Parathyroid adenoma (tissue), 2 donors: ENCODE measurements at regions not wholly inside any gene's neighbourhood (a gene's known extent, or its start where the extent isn't known, plus 50 kb on each side); places are given as distances from the start of the nearest gene placed in this dataset.

Experiments used
- H2AFZ ChIP-seq: fragments of 300-600 bp; sonication (generic); one replicate; pipeline ENCODE4 v1.7.0; 2017; ENCODE audit warnings: antibody characterized with exemption, mild to moderate bottlenecking
- H3K27ac ChIP-seq: fragments of 300-600 bp; sonication (generic); one replicate; pipeline ENCODE4 v1.7.0; 2017
- H3K27me3 ChIP-seq: fragments of 300-600 bp; sonication (generic); one replicate; pipeline ENCODE4 v1.7.0; 2017; ENCODE audit warnings: low read length; ENCODE audit not compliant: control insufficient read depth, insufficient read depth
- H3K36me3 ChIP-seq: fragments of 300-600 bp; sonication (generic); one replicate; pipeline ENCODE4 v1.7.0; 2017; ENCODE audit warnings: low read length; ENCODE audit not compliant: control insufficient read depth, insufficient read depth
- H3K4me1 ChIP-seq: fragments of 300-600 bp; sonication (generic); one replicate; pipeline ENCODE4 v1.7.0; 2017; ENCODE audit warnings: control low read depth
- H3K4me2 ChIP-seq: fragments of 300-600 bp; sonication (generic); one replicate; pipeline ENCODE4 v1.7.0; 2017; ENCODE audit warnings: low read length
- H3K4me3 ChIP-seq: fragments of 300-600 bp; sonication (generic); one replicate; pipeline ENCODE4 v1.7.0; 2017; ENCODE audit warnings: low read depth, low read length
- H3K79me2 ChIP-seq: fragments of 300-600 bp; sonication (generic); one replicate; pipeline ENCODE4 v1.7.0; 2017; ENCODE audit warnings: control low read depth
- H3K9ac ChIP-seq: fragments of 300-600 bp; sonication (generic); one replicate; pipeline ENCODE4 v1.7.0; 2017; ENCODE audit warnings: mild to moderate bottlenecking
- H3K9me3 ChIP-seq: fragments of 300-600 bp; sonication (generic); one replicate; pipeline ENCODE4 v1.7.0; 2017; ENCODE audit warnings: low read length; ENCODE audit not compliant: control insufficient read depth
- CTCF ChIP-seq: fragments of 300-600 bp; sonication (generic); IDR thresholded peaks from one replicate; pipeline ENCODE4 v1.7.0; 2017; ENCODE audit warnings: antibody characterized with exemption, mild to moderate bottlenecking
- donor health status: primary hyperparathyroidism.

DNA sequence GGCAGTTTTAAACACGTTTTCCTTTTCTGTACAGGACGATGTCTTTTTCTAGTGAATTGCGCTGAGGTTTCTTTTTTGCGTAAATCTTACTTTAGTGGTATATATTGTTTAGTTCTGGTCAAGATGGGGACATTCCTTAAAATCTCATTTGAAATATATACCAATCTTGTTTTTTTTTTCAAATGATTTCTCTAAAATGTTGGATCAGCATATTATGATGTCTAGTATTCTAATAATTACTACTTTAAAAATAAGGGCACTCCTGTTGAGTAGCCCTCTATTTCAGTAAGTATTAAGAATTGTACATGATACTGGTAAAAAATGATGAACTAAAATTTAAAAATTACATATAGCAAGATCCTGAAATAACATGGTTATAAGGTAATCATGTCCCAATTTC lies 224.1 kb upstream of the ARHGAP24 start:
- no peaks in the 10 kb centered on the region for H3K79me2 ChIP-seq
- no peak overlapping the region for H3K4me3 ChIP-seq
- H3K4me1 ChIP-seq = no peaks in the 10 kb centered on the region
- no peaks in the 10 kb centered on the region for H3K27me3 ChIP-seq
- no peak overlapping the region for H3K27ac ChIP-seq
- H3K4me2 ChIP-seq = no peak overlapping the region
- no peak overlapping the region for H2AFZ ChIP-seq
- no peak overlapping the region for H3K9ac ChIP-seq
- peaks cover 3% of the 10 kb centered on the region for H3K9me3 ChIP-seq
- H3K36me3 ChIP-seq = no peaks in the 10 kb centered on the region
- TF ChIP-seq CTCF = no peak

GRCh38 chr4:85257817-85258370 lies 217.1 kb upstream of the ARHGAP24 start:
- Histone ChIP-seq H3K27me3 (no peaks in the 10 kb centered on the region), H3K4me2 (no peak overlapping the region), H3K79me2 (no peaks in the 10 kb centered on the region), H3K4me3 (no peak overlapping the region), H3K4me1 (no peaks in the 10 kb centered on the region), H3K36me3 (no peaks in the 10 kb centered on the region), H3K9me3 (peaks cover 3% of the 10 kb centered on the region), H3K27ac (no peak overlapping the region), H3K9ac (no peak overlapping the region), H2AFZ (no peak overlapping the region)
- TF ChIP-seq CTCF = no peak

DNA sequence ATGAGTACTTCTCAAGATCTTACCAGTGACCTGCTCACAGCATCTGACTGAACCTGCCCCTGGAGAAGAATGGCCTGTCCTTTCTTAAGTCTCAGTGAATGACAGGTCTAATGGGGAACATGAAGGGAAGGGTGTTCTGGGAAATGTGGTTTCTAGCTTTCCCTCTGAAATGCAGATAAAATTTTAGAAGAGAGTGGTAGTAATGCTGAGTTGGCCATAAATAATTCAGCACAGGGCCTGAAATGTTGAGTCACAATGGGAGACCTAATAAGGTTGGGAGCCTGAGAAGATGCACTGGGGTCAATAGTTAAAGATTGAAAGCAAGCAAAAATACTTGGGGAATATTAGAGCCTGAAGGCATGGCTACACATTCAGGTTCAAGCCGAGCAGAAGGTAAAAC lies 214.9 kb upstream of the ARHGAP24 start:
- Histone ChIP-seq H3K9me3 (no peaks in the 10 kb centered on the region), H3K36me3 (no peaks in the 10 kb centered on the region), H3K27me3 (no peaks in the 10 kb centered on the region), H3K4me1 (no peaks in the 10 kb centered on the region), H3K4me2 (no peak overlapping the region), H3K4me3 (no peak overlapping the region), H2AFZ (no peak overlapping the region), H3K9ac (no peak overlapping the region), H3K27ac (no peak overlapping the region), H3K79me2 (no peaks in the 10 kb centered on the region)
- no peak for TF ChIP-seq CTCF

DNA sequence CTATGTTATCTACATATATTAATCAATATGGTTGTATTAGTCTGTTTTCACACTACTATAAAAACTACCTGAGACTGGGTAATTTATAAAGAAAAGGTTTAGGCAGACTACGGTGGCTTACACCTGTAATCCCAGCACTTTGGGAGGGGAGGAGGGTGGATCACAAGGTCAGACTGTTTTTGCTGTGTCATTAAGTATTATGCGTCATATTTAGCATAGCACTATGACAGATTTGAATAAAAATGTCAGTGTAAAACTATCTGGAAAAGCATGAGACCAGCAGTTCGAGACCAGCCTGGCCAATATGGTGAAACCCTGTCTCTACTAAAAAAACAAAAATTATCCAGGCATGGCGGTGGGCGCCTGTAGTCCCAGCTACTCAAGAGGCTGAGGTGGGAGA lies 209.7 kb upstream of the ARHGAP24 start:
- no peak for TF ChIP-seq CTCF
- H3K4me1 ChIP-seq = no peaks in the 10 kb centered on the region
- no peak overlapping the region for H3K4me3 ChIP-seq
- H3K36me3 ChIP-seq = no peaks in the 10 kb centered on the region
- H3K4me2 ChIP-seq = no peak overlapping the region
- H3K79me2 ChIP-seq = no peaks in the 10 kb centered on the region
- H3K27me3 ChIP-seq = no peaks in the 10 kb centered on the region
- H3K9me3 ChIP-seq = no peaks in the 10 kb centered on the region
- H2AFZ ChIP-seq = no peak overlapping the region
- H3K27ac ChIP-seq = no peak overlapping the region
- no peak overlapping the region for H3K9ac ChIP-seq

GRCh38 chr4:85268188-85268587 lies 206.8 kb upstream of the ARHGAP24 start:
- H3K79me2 ChIP-seq = no peaks in the 10 kb centered on the region
- no peak overlapping the region for H3K4me3 ChIP-seq
- H3K9ac ChIP-seq = no peak overlapping the region
- no peak for TF ChIP-seq CTCF
- no peaks in the 10 kb centered on the region for H3K4me1 ChIP-seq
- no peak overlapping the region for H2AFZ ChIP-seq
- no peaks in the 10 kb centered on the region for H3K27me3 ChIP-seq
- H3K9me3 ChIP-seq = no peaks in the 10 kb centered on the region
- no peaks in the 10 kb centered on the region for H3K36me3 ChIP-seq
- H3K27ac ChIP-seq = no peak overlapping the region
- H3K4me2 ChIP-seq = no peak overlapping the region
